ENCODE measurements at regions not wholly inside any gene's neighbourhood (a gene's known extent, or its start where the extent isn't known, plus 50 kb on each side); places are given as distances from the start of the nearest gene placed in this dataset.

DNA sequence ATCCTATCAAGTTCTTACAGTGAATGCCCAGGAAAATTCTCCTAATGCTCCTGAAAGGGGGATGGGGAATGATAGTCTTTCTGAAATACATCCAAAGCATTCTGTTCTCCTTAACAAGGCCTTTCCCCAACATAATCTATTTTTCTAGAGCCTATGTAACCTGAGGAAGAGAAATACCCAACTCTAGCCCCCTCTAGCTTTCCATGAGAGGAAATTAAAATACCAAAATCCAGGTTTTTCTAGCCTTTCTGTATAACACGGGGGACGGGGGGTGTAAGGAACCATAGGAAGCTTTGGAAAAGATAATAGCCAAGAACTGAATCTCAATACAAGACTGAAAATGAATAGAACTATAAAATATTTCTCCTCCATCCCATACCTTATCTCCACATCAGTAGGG, 815.9 kb downstream of the SLITRK6 start:
- TF ChIP-seq, protein P1, sequence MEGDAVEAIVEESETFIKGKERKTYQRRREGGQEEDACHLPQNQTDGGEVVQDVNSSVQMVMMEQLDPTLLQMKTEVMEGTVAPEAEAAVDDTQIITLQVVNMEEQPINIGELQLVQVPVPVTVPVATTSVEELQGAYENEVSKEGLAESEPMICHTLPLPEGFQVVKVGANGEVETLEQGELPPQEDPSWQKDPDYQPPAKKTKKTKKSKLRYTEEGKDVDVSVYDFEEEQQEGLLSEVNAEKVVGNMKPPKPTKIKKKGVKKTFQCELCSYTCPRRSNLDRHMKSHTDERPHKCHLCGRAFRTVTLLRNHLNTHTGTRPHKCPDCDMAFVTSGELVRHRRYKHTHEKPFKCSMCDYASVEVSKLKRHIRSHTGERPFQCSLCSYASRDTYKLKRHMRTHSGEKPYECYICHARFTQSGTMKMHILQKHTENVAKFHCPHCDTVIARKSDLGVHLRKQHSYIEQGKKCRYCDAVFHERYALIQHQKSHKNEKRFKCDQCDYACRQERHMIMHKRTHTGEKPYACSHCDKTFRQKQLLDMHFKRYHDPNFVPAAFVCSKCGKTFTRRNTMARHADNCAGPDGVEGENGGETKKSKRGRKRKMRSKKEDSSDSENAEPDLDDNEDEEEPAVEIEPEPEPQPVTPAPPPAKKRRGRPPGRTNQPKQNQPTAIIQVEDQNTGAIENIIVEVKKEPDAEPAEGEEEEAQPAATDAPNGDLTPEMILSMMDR (IDR thresholded peaks at IDR 0.05): no peak
- no peak for TF ChIP-seq POLR2AphosphoS5 (IDR thresholded peaks at IDR 0.05)
- TF ChIP-seq POLR2A (IDR thresholded peaks at IDR 0.05): no peak

All from upper lobe of left lung (tissue), 4 donors.